BE2C (cell line): ENCODE measurements at regions not wholly inside any gene's neighbourhood (a gene's known extent, or its start where the extent isn't known, plus 50 kb on each side); places are given as distances from the start of the nearest gene placed in this dataset.

ENCODE experiments used
- DNase-seq: peaks from one replicate; pipeline ENCODE4 v3.0.0-alpha.2; 2020
- H3K27me3 ChIP-seq: fragments of 250-450 bp; sonication (Bioruptor Pico); 2 replicates; pipeline ENCODE4 v1.5.1; 2020; ENCODE audit warnings: mild to moderate bottlenecking
- H3K36me3 ChIP-seq: fragments of 250-450 bp; sonication (Bioruptor Pico); 2 replicates; pipeline ENCODE4 v1.5.1; 2020; ENCODE audit warnings: mild to moderate bottlenecking
- H3K4me1 ChIP-seq: fragments of 250-450 bp; sonication (Bioruptor Pico); 2 replicates; pipeline ENCODE4 v1.5.1; 2020
- H3K4me3 ChIP-seq: 2 replicates; pipeline ENCODE4 v1.5.1; 2011; ENCODE audit warnings: low read depth, low read length
- H3K9me3 ChIP-seq: fragments of 250-450 bp; sonication (Bioruptor Pico); 2 replicates; pipeline ENCODE4 v1.5.1; 2020
- TF ChIP-seq, protein P1 (sequence below): IDR thresholded peaks from 2 replicates; pipeline ENCODE4 v1.5.1; 2012; ENCODE audit warnings: mild to moderate bottlenecking, low read depth, low read length

DNA sequence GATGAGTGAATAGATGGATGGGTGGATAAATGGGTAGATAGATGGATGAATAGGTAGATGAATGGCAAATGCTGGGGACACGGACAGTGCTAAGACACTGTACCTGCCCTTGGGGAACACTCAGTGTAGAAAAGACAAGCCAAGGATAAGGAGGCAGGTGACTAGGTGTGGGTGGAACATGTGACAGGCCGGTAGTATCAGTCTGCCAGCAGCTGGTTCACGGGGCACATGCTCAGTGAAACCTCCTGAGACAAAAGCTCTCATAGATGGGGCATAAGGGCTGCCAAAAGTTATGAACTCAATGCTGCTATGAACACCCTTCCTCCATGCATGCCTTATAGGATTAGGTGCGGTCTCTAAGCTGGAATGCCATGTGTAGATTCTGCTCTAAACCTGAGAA, 71.0 kb downstream of the C5orf15 start:
- TF ChIP-seq, protein P1, sequence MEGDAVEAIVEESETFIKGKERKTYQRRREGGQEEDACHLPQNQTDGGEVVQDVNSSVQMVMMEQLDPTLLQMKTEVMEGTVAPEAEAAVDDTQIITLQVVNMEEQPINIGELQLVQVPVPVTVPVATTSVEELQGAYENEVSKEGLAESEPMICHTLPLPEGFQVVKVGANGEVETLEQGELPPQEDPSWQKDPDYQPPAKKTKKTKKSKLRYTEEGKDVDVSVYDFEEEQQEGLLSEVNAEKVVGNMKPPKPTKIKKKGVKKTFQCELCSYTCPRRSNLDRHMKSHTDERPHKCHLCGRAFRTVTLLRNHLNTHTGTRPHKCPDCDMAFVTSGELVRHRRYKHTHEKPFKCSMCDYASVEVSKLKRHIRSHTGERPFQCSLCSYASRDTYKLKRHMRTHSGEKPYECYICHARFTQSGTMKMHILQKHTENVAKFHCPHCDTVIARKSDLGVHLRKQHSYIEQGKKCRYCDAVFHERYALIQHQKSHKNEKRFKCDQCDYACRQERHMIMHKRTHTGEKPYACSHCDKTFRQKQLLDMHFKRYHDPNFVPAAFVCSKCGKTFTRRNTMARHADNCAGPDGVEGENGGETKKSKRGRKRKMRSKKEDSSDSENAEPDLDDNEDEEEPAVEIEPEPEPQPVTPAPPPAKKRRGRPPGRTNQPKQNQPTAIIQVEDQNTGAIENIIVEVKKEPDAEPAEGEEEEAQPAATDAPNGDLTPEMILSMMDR = no peak
- peaks cover 20% of the 10 kb centered on the region for H3K4me1 ChIP-seq
- H3K9me3 ChIP-seq = no peaks in the 10 kb centered on the region
- no peak for DNase-seq
- H3K27me3 ChIP-seq = no peaks in the 10 kb centered on the region
- H3K4me3 ChIP-seq = no peak overlapping the region
- no peaks in the 10 kb centered on the region for H3K36me3 ChIP-seq

DNA sequence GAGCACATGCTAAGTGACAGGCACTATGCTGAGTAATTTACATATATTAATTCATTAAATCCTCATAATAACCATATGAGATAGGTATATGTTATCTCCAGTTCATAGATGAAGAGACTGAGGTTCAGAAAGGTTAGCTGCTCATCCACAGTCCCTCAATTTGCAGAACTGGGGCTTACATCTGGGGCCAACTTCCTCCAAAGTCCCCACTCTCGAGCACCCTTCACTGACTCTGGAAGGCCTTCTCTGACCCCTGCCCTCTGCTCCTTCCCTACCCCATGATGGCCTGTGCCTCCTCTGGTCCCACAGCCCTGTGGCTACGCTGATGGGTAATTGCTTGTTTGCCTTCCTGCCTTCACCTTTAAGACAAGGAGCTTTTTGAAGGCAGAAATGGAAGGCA, 71.6 kb downstream of the C5orf15 start:
- Histone ChIP-seq H3K9me3 (no peaks in the 10 kb centered on the region), H3K4me3 (no peak overlapping the region), H3K36me3 (no peaks in the 10 kb centered on the region), H3K4me1 (peaks cover 15% of the 10 kb centered on the region), H3K27me3 (no peaks in the 10 kb centered on the region)
- TF ChIP-seq, protein P1 = no peak
- no peak for DNase-seq

DNA sequence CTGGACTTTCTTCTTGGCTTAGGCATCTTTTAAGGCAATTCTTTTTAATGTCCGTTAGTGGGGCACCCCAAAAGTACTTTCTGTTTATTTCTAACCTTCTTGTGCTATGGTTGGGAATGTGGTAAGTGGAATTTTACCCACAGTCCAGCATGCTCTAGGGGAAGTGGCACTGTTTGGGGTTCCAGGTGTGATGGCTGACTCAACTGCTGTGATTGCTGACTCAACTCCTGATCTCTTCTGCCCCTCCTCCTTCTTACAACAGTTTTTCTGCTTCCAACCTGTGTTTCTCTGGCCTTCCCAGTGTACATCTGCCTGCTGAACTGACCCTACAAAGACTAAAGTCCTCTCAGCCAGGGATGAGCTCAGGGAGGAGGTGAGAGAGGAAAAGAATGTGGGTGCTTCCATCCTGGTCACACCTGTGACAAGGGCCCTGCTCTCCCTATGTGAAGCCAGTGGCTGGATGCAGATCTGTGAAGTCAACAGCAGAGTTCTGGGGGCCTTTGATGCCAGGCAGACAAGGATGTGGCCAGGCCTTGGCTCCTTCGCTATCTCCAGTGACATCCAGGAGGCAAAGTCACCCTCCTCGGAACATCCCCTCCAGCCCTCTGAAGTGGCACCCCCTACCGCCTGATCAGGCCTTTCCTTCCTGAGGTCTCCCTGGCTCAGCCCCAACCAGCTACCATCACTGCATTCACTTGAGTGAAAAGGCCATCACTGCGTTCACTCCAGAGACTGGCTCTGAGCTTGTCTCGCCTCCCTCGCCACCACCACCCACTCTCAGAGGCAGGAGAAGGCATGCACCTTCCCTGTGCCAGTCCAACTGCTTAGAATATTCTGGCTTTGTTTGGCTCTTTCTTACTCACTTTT, 72.2 kb downstream of the C5orf15 start:
- TF ChIP-seq, protein P1 = no peak
- Histone ChIP-seq H3K9me3 (no peaks in the 10 kb centered on the region), H3K36me3 (no peaks in the 10 kb centered on the region), H3K4me1 (peaks cover 8% of the 10 kb centered on the region), H3K4me3 (no peak overlapping the region), H3K27me3 (no peaks in the 10 kb centered on the region)
- DNase-seq = no peak

DNA sequence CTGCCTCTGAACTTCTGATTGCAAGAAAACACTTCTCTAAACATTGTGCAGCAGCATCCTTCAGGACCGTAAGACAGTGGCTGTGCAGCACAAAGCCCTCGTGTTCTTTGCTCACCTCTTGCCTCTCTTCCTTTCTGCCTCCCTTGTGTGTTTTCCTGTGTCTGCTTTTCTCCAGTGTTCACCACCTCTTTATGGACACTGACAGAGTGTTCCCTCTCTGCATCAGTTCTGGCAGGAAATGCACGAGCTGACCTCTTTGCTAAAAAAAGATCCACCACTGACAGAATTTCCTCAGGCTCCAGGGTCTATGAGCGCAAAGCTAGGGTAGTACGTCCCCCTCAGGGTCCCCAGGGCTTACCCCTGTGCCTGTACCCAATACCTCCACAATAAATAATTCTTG, 74.3 kb downstream of the C5orf15 start:
- TF ChIP-seq, protein P1 = no peak
- no peak for DNase-seq
- Histone ChIP-seq H3K4me3 (no peak overlapping the region), H3K9me3 (no peaks in the 10 kb centered on the region), H3K27me3 (no peaks in the 10 kb centered on the region), H3K4me1 (no peaks in the 10 kb centered on the region; the same call in 1 of the 2 replicates), H3K36me3 (no peaks in the 10 kb centered on the region)

DNA sequence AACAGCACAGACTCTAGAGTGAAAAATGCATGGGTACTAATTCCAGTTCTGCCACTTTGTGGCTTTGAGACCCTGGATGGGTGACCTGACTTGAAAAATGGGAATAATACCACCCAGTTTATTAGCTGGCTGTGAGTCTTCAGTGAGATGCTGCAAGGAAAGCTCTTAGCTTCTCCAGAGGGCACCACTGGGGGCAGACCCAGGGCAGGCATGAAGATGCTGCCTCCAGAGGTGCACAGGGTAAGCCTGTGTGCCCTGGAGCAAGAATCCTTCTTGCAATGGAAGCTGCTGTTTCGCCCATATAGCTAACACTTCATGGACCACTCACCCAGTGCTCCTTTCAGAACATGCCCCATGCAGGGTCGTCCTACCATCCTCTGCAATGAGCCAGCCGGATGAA, 75.7 kb downstream of the C5orf15 start:
- TF ChIP-seq, protein P1 = no peak
- H3K4me3 ChIP-seq = no peak overlapping the region
- H3K4me1 ChIP-seq = no peaks in the 10 kb centered on the region

DNA sequence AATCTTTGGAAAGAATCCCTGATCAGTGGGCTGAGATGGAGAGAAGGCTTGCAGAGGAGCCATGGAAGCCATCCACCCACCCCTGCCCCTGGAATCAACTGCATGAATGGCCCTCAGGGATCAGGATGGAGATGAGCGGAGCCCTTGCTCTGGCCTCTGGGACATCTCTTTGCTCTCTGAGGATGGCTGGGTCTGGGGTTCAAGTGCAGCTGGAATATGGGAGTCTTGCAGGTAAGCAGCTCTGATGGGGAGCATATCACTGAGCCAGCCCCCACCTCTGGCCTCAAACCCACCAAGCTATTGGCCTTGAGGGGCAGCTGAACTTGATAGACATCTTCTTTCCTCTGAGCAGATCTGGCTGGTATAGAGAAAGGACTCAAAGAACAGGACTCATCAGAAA, 76.1 kb downstream of the C5orf15 start:
- no peak for DNase-seq
- H3K4me3 ChIP-seq = no peak overlapping the region
- H3K4me1 ChIP-seq = no peaks in the 10 kb centered on the region
- no peaks in the 10 kb centered on the region for H3K36me3 ChIP-seq
- no peaks in the 10 kb centered on the region for H3K27me3 ChIP-seq
- H3K9me3 ChIP-seq = no peaks in the 10 kb centered on the region
- TF ChIP-seq, protein P1 = no peak

More for the DNA sequence above, 75.7 kb downstream of the C5orf15 start:
- Histone ChIP-seq H3K9me3 (no peaks in the 10 kb centered on the region), H3K27me3 (no peaks in the 10 kb centered on the region), H3K36me3 (no peaks in the 10 kb centered on the region)
- DNase-seq = no peak
